HepG2 (cell line): ENCODE measurements at regions not wholly inside any gene's neighbourhood (a gene's known extent, or its start where the extent isn't known, plus 50 kb on each side); places are given as distances from the start of the nearest gene placed in this dataset.

Source experiments
- ATAC-seq: fragments of 200-7000 bp; cut with Tn5 transposase; 3 replicates; pipeline ENCODE4 v1.9.1; 2020; ENCODE audit warnings: mild to moderate bottlenecking, moderate library complexity
- BruUV-seq: library from RNA; stranded (reverse); fragments of 400-500 nt; replicated peaks from 2 replicates; lab custom pipeline; 2021; lab: Mats Ljungman, UMichigan
- CTCF ChIA-PET: fragments of 300-600 bp; formaldehyde crosslinking; extraction: SDS; loops from one replicate; lab custom pipeline; 2021; ENCODE audit warnings: low total read pairs, inconsistent platforms, low intra/inter-chr PET ratio; lab: Yijun Ruan, JAX
- POLR2A ChIA-PET: fragments of 350-600 bp; sonication (Branson Sonifier 250); formaldehyde crosslinking; loops from one replicate; lab custom pipeline; 2020; ENCODE audit warnings: antibody characterized with exemption, inconsistent platforms; lab: Yijun Ruan, JAX
- DNase-seq: peaks from one replicate; pipeline ENCODE4 v3.0.0-alpha.2; 2015; ENCODE audit warnings: low spot score
- FAIRE-seq: peaks from 3 replicates; lab custom pipeline; 2011; peaks lifted over from hg19 to GRCh38; lab: Jason Lieb, UNC
- H2AFZ ChIP-seq: one replicate; pipeline ENCODE4 v1.6.1; 2011; ENCODE audit warnings: low read length, inconsistent platforms
- H3K27ac ChIP-seq: fragments of 300-600 bp; 3 replicates; pipeline ENCODE4 v1.8.0; 2011; ENCODE audit warnings: mixed run types, mild to moderate bottlenecking, mixed read lengths, low read length, inconsistent platforms; ENCODE audit not compliant: insufficient read depth; ENCODE audit errors: extremely low read length
- H3K27me3 ChIP-seq, 2 experiments: fragments of 200-600 bp in 1 of 2; 2 replicates in 1 of 2; 3 replicates in 1 of 2; pipeline versions ENCODE4 v1.6.0 to v1.8.0; 2011; ENCODE audit warnings: low read length in 2 of 2, mild to moderate bottlenecking in 2 of 2, moderate library complexity in 2 of 2, inconsistent platforms in 1 of 2; ENCODE audit not compliant: insufficient read depth in 2 of 2, control insufficient read depth in 1 of 2
- H3K36me3 ChIP-seq, 2 experiments: fragments of 200-600 bp in 1 of 2; replicated peaks in 1 of 2; 2 replicates in 1 of 2; 3 replicates in 1 of 2; pipeline versions ENCODE4 v1.5.1 to v1.8.0; 2011; ENCODE audit warnings: low read length in 2 of 2, inconsistent platforms in 1 of 2; ENCODE audit not compliant: insufficient read depth in 2 of 2, control insufficient read depth in 1 of 2
- H3K4me1 ChIP-seq: 2 replicates; pipeline ENCODE4 v1.5.1; 2012; ENCODE audit warnings: low read length, inconsistent platforms; ENCODE audit not compliant: insufficient read depth
- H3K4me2 ChIP-seq: 2 replicates; pipeline ENCODE4 v1.6.0; 2011; ENCODE audit warnings: low read depth, low read length, inconsistent platforms
- H3K4me3 ChIP-seq, 3 experiments: fragments of 200-600 bp in 1 of 3; sonication (generic), shearing (Covaris generic) in 1 of 3; replicated peaks in 1 of 3; 2 replicates each; pipeline ENCODE4 v1.5.1; 2011 to 2016; ENCODE audit warnings: low read length in 3 of 3, inconsistent platforms in 2 of 3, low read depth in 2 of 3, mild to moderate bottlenecking in 2 of 3, control low read depth in 1 of 3, mixed read lengths in 1 of 3; ENCODE audit not compliant: insufficient read depth in 1 of 3
- H3K79me2 ChIP-seq: one replicate; pipeline ENCODE4 v1.6.1; 2011; ENCODE audit warnings: low read length, inconsistent platforms; ENCODE audit not compliant: insufficient read depth
- H3K9ac ChIP-seq: 2 replicates; pipeline ENCODE4 v1.6.0; 2011; ENCODE audit warnings: mild to moderate bottlenecking, low read depth, low read length, inconsistent platforms; ENCODE audit not compliant: insufficient read depth
- H3K9me3 ChIP-seq: 2 replicates; pipeline ENCODE4 v1.5.1; 2012; ENCODE audit warnings: mild to moderate bottlenecking, low read length
- H4K20me1 ChIP-seq: 2 replicates; pipeline ENCODE4 v1.6.0; 2011; ENCODE audit warnings: inconsistent platforms, mild to moderate bottlenecking, low read length, moderate library complexity; ENCODE audit not compliant: insufficient read depth
- GATAD2A ChIP-seq: IDR thresholded peaks from 2 replicates; pipeline ENCODE4 v1.6.1; 2016
- NFYB ChIP-seq: sonication (generic); formaldehyde crosslinking; IDR thresholded peaks from 2 replicates; pipeline ENCODE4 v1.4.0; 2020; ENCODE audit warnings: missing genetic modification reagents
- ZNF232 ChIP-seq: sonication (generic); formaldehyde crosslinking; IDR thresholded peaks from 2 replicates; pipeline ENCODE4 v1.4.0; 2020; ENCODE audit warnings: missing genetic modification reagents, borderline replicate concordance
- ZNF629 ChIP-seq: sonication (generic); formaldehyde crosslinking; conservative IDR thresholded peaks from 2 replicates; pipeline ENCODE4 v1.5.0; 2020; ENCODE audit warnings: missing genetic modification reagents
- WGBS: methylation state at CpG from one replicate; pipeline ENCODE4 v1.1.6; 2017; ENCODE audit warnings: low lambda C conversion rate; 5-methylcytosine and 5-hydroxymethylcytosine counted together
- in situ Hi-C: cut with HindIII; loops from 2 replicates; pipeline ENCODE4 v1.10.0; 2017; ENCODE audit warnings: low pct_unique_long_range_greater_than_20kb; ENCODE audit not compliant: extremely low pct_ligation_motif_present
- intact Hi-C: fragments of 100-400 bp; cut with micrococcal nuclease; formaldehyde crosslinking; loops from one replicate; pipeline ENCODE4 v1.10.0; 2022; ENCODE audit not compliant: unreplicated experiment
- TF ChIP-seq, protein P1 (sequence below): sonication (generic); formaldehyde crosslinking; IDR thresholded peaks from 2 replicates; pipeline ENCODE4 v1.5.1; 2020; ENCODE audit warnings: missing genetic modification reagents, mild to moderate bottlenecking, borderline replicate concordance
- TF ChIP-seq, protein P2 (sequence below): IDR thresholded peaks from 2 replicates; pipeline ENCODE4 v1.6.1; 2016; ENCODE audit warnings: mild to moderate bottlenecking, missing biosample characterization, missing genetic modification reagents

DNA sequence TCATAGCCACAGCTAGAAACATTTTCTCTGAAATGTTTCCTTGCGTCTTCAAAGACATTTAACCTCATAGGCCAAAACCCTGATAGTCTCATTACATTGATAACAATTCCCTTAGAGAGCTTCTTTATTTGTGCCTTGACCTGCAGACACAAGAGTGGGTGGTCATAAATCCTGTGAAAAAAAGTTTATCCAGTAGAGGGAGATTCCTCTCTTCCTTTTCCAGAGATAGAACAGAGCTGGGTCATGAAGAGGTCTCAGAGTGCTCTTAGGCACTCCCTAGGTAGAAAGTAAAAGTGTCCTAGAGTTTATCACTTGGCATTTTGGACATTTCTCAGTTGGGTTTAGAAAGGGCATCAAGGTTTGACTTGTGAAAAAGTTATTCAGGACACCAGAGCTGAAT, 426.1 kb downstream of the NUF2 start:
- no peaks in the 10 kb centered on the region for H3K27me3 ChIP-seq

More for the DNA sequence above, 426.1 kb downstream of the NUF2 start:
- H3K27ac ChIP-seq, result no peak overlapping the region
- no peak overlapping the region for H2AFZ ChIP-seq
- DNase-seq, result no peak
- H3K4me3 ChIP-seq, result no peak overlapping the region
- TF ChIP-seq GATAD2A (CRISPR knock-in tag) (no peak), ZNF629 (no peak), ZNF232 (no peak), NFYB (CRISPR knock-in tag) (no peak)
- TF ChIP-seq, protein P1, sequence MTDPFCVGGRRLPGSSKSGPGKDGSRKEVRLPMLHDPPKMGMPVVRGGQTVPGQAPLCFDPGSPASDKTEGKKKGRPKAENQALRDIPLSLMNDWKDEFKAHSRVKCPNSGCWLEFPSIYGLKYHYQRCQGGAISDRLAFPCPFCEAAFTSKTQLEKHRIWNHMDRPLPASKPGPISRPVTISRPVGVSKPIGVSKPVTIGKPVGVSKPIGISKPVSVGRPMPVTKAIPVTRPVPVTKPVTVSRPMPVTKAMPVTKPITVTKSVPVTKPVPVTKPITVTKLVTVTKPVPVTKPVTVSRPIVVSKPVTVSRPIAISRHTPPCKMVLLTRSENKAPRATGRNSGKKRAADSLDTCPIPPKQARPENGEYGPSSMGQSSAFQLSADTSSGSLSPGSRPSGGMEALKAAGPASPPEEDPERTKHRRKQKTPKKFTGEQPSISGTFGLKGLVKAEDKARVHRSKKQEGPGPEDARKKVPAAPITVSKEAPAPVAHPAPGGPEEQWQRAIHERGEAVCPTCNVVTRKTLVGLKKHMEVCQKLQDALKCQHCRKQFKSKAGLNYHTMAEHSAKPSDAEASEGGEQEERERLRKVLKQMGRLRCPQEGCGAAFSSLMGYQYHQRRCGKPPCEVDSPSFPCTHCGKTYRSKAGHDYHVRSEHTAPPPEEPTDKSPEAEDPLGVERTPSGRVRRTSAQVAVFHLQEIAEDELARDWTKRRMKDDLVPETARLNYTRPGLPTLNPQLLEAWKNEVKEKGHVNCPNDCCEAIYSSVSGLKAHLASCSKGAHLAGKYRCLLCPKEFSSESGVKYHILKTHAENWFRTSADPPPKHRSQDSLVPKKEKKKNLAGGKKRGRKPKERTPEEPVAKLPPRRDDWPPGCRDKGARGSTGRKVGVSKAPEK (CRISPR knock-in tag), result no peak
- TF ChIP-seq, protein P2, sequence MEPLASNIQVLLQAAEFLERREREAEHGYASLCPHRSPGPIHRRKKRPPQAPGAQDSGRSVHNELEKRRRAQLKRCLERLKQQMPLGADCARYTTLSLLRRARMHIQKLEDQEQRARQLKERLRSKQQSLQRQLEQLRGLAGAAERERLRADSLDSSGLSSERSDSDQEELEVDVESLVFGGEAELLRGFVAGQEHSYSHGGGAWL (CRISPR knock-in tag), result no peak
- TF ChIP-seq, all 625 proteins: peak for 0
- Histone ChIP-seq H3K36me3 (no peaks in the 10 kb centered on the region), H3K9me3 (peaks cover 70% of the 10 kb centered on the region), H4K20me1 (no peaks in the 10 kb centered on the region), H3K79me2 (no peaks in the 10 kb centered on the region), H3K4me1 (no peaks in the 10 kb centered on the region), H3K9ac (no peak overlapping the region), H3K4me2 (no peak overlapping the region)
- intact Hi-C loops (no loop called here), in situ Hi-C loops (no loop called here)
- ChIA-PET POLR2A (no interaction called here), CTCF (no interaction called here)
- BruUV-seq, result no TSS peak
- 24% methylated on average over 1 of the region's 1 CpG for WGBS
- FAIRE-seq, result no peak
- no peak for ATAC-seq
